Astrocyte (in vitro differentiated cells and primary cell): ENCODE measurements at regions not wholly inside any gene's neighbourhood (a gene's known extent, or its start where the extent isn't known, plus 50 kb on each side); places are given as distances from the start of the nearest gene placed in this dataset.

Experiments
- DNase-seq: peaks from one replicate; pipeline ENCODE4 v3.0.0-alpha.2; 2010; ENCODE audit warnings: low read depth
- FAIRE-seq: peaks from 2 replicates; lab custom pipeline; 2011; peaks lifted over from hg19 to GRCh38; lab: Jason Lieb, UNC
- H2AFZ ChIP-seq: 2 replicates; pipeline ENCODE4 v1.6.0; 2012; ENCODE audit warnings: low read depth, low read length, inconsistent platforms
- H3K27ac ChIP-seq: 2 replicates; pipeline ENCODE4 v1.5.1; 2011; ENCODE audit warnings: low read depth, low read length, inconsistent platforms
- H3K27me3 ChIP-seq: 2 replicates; pipeline ENCODE4 v1.6.0; 2011; ENCODE audit warnings: low read length, inconsistent platforms; ENCODE audit not compliant: insufficient read depth
- H3K36me3 ChIP-seq: 2 replicates; pipeline ENCODE4 v1.5.1; 2011; ENCODE audit warnings: low read length, inconsistent platforms; ENCODE audit not compliant: insufficient read depth
- H3K4me1 ChIP-seq: 2 replicates; pipeline ENCODE4 v1.5.1; 2011; ENCODE audit warnings: low read length, inconsistent platforms; ENCODE audit not compliant: insufficient read depth
- H3K4me2 ChIP-seq: 2 replicates; pipeline ENCODE4 v1.6.0; 2012; ENCODE audit warnings: low read length, inconsistent platforms
- H3K4me3 ChIP-seq: 2 replicates; pipeline ENCODE4 v1.5.1; 2011; ENCODE audit warnings: low read depth, mild to moderate bottlenecking, low read length, inconsistent platforms; ENCODE audit not compliant: insufficient read depth
- H3K79me2 ChIP-seq: 2 replicates; pipeline ENCODE4 v1.6.0; 2012; ENCODE audit warnings: mild to moderate bottlenecking, low read length, inconsistent platforms; ENCODE audit not compliant: insufficient read depth
- H3K9ac ChIP-seq: 2 replicates; pipeline ENCODE4 v1.6.0; 2012; ENCODE audit warnings: mild to moderate bottlenecking, low read length, inconsistent platforms
- H3K9me3 ChIP-seq: 2 replicates; pipeline ENCODE4 v1.5.1; 2012; ENCODE audit warnings: low read depth, mild to moderate bottlenecking, low read length, inconsistent platforms; ENCODE audit not compliant: insufficient read depth
- H4K20me1 ChIP-seq: 2 replicates; pipeline ENCODE4 v1.6.0; 2012; ENCODE audit warnings: low read length, inconsistent platforms; ENCODE audit not compliant: insufficient read depth
- H3K27ac Mint-ChIP-seq: one replicate; pipeline ENCODE4 v1.8.0; 2021; ENCODE audit warnings: mild to moderate bottlenecking, mixed read lengths; ENCODE audit not compliant: unreplicated experiment
- H3K27me3 Mint-ChIP-seq: one replicate; pipeline ENCODE4 v1.8.0; 2021; ENCODE audit warnings: low read depth, mixed read lengths; ENCODE audit not compliant: unreplicated experiment
- H3K36me3 Mint-ChIP-seq: one replicate; pipeline ENCODE4 v1.8.0; 2021; ENCODE audit warnings: low read depth, mixed read lengths; ENCODE audit not compliant: unreplicated experiment
- H3K4me1 Mint-ChIP-seq: one replicate; pipeline ENCODE4 v1.8.0; 2021; ENCODE audit warnings: low read depth, mixed read lengths; ENCODE audit not compliant: unreplicated experiment
- H3K4me3 Mint-ChIP-seq: one replicate; pipeline ENCODE4 v1.8.0; 2021; ENCODE audit warnings: mild to moderate bottlenecking, moderate library complexity, mixed read lengths; ENCODE audit not compliant: unreplicated experiment
- H3K9me3 Mint-ChIP-seq: one replicate; pipeline ENCODE4 v1.8.0; 2021; ENCODE audit warnings: mild to moderate bottlenecking, mixed read lengths; ENCODE audit not compliant: unreplicated experiment
- CTCF ChIP-seq: IDR thresholded peaks from 2 replicates; pipeline ENCODE4 v1.5.1; 2011; ENCODE audit warnings: low read depth, mild to moderate bottlenecking, inconsistent platforms, low read length, moderate library complexity; ENCODE audit not compliant: insufficient read depth
- EZH2 ChIP-seq: IDR thresholded peaks from 2 replicates; pipeline ENCODE4 v1.6.1; 2012; ENCODE audit warnings: mild to moderate bottlenecking, low read length, inconsistent platforms; ENCODE audit not compliant: insufficient read depth

- Histone ChIP-seq H3K27ac (no peak overlapping the region), H3K27me3 (no peaks in the 10 kb centered on the region), H4K20me1 (no peaks in the 10 kb centered on the region), H3K9me3 (no peaks in the 10 kb centered on the region), H3K4me1 (no peaks in the 10 kb centered on the region), H2AFZ (no peak overlapping the region), H3K36me3 (no peaks in the 10 kb centered on the region), H3K4me3 (no peak overlapping the region), H3K4me2 (no peak overlapping the region), H3K79me2 (no peaks in the 10 kb centered on the region), H3K9ac (no peak overlapping the region)
- H3K36me3 Mint-ChIP-seq, result no peaks in the 10 kb centered on the region
- FAIRE-seq, result no peak
- H3K9me3 Mint-ChIP-seq, result no peaks in the 10 kb centered on the region
- H3K27me3 Mint-ChIP-seq, result peaks cover 5% of the 10 kb centered on the region
- H3K27ac Mint-ChIP-seq, result no peak overlapping the region
- no peak overlapping the region for H3K4me3 Mint-ChIP-seq
- TF ChIP-seq EZH2 (no peak), CTCF (no peak)
- no peak for DNase-seq
- peaks cover 5% of the 10 kb centered on the region for H3K4me1 Mint-ChIP-seq
Observed at GRCh38 chr13:36608474-36608873, 65.3 kb upstream of the SERTM1 start.

- Mint-ChIP-seq H3K9me3 (no peaks in the 10 kb centered on the region), H3K4me3 (no peak overlapping the region), H3K27me3 (peaks cover 9% of the 10 kb centered on the region), H3K27ac (no peak overlapping the region), H3K4me1 (peaks cover 5% of the 10 kb centered on the region), H3K36me3 (peaks cover 2% of the 10 kb centered on the region)
- DNase-seq (no peak), FAIRE-seq (no peak)
- Histone ChIP-seq H3K79me2 (no peaks in the 10 kb centered on the region), H4K20me1 (no peaks in the 10 kb centered on the region), H2AFZ (no peak overlapping the region), H3K9me3 (no peaks in the 10 kb centered on the region), H3K9ac (no peak overlapping the region), H3K4me2 (no peak overlapping the region), H3K4me1 (no peaks in the 10 kb centered on the region), H3K4me3 (no peak overlapping the region), H3K27me3 (no peaks in the 10 kb centered on the region), H3K27ac (no peak overlapping the region), H3K36me3 (no peaks in the 10 kb centered on the region)
- TF ChIP-seq EZH2, result no peak
Observed at GRCh38 chr13:36612230-36612629, 61.6 kb upstream of the SERTM1 start.

GRCh38 chr13:36616706-36617105 is 57.1 kb upstream of the SERTM1 start:
- peaks cover 7% of the 10 kb centered on the region for H3K27me3 Mint-ChIP-seq
- TF ChIP-seq EZH2 (no peak), CTCF (no peak)
- no peak for FAIRE-seq
- Histone ChIP-seq H3K9ac (no peak overlapping the region), H3K27me3 (peaks cover 3% of the 10 kb centered on the region), H3K4me3 (no peak overlapping the region), H3K4me1 (no peaks in the 10 kb centered on the region), H4K20me1 (no peaks in the 10 kb centered on the region), H3K79me2 (no peaks in the 10 kb centered on the region), H3K9me3 (no peaks in the 10 kb centered on the region), H3K27ac (no peak overlapping the region), H2AFZ (no peak overlapping the region), H3K36me3 (no peaks in the 10 kb centered on the region), H3K4me2 (no peak overlapping the region)
- no peak for DNase-seq
- no peak overlapping the region for H3K4me3 Mint-ChIP-seq
- H3K36me3 Mint-ChIP-seq, result peaks cover 2% of the 10 kb centered on the region
- no peak overlapping the region for H3K27ac Mint-ChIP-seq
- H3K9me3 Mint-ChIP-seq, result peaks cover 4% of the 10 kb centered on the region
- H3K4me1 Mint-ChIP-seq, result no peaks in the 10 kb centered on the region
